ENCODE measurements at regions not wholly inside any gene's neighbourhood (a gene's known extent, or its start where the extent isn't known, plus 50 kb on each side); places are given as distances from the start of the nearest gene placed in this dataset.

GRCh38 chrX:39827951-39828350 lies 269.8 kb downstream of the BCOR start:
- no peak overlapping the region for H4K8ac ChIP-seq (ENCODE audit: low read depth in 2 of 2, low read length in 2 of 2)
- in situ Hi-C loops (cut with MboI; ENCODE audit: low sequenced_read_pairs) = no loop called here
- ChIA-PET POLR2A (ENCODE audit: unreplicated experiment) (no interaction called here), CTCF (interaction anchor here (0.6 kb wide), 1 partner anchor 462 kb away, joined by 7 read pairs; no protein-coding TSS in a partner anchor)
- no peak overlapping the region for H4K5ac ChIP-seq (ENCODE audit: low read depth, low read length)
- peaks cover 12% of the 10 kb centered on the region; the same call in 1 of the 2 replicates for H3K9me3 ChIP-seq (ENCODE audit: control insufficient read depth, insufficient read depth, low read length)
- DNase-seq (no peak), ATAC-seq (ENCODE audit: low read depth) (no peak)
- H2BK120ac ChIP-seq (ENCODE audit: low read depth, low read length) = no peak overlapping the region
- H3K36me3 ChIP-seq (ENCODE audit: control insufficient read depth, insufficient read depth, low read length) = no peaks in the 10 kb centered on the region
- H3K79me1 ChIP-seq (ENCODE audit: low read depth in 1 of 2, low read length in 2 of 2) = no peaks in the 10 kb centered on the region
- H3K18ac ChIP-seq (ENCODE audit: low read depth, low read length) = no peak overlapping the region
- BruUV-seq (replicated peaks) = no TSS peak
- H3K4me1 ChIP-seq (ENCODE audit: control insufficient read depth, insufficient read depth, low read length) = no peaks in the 10 kb centered on the region
- no peak overlapping the region for H2BK20ac ChIP-seq (ENCODE audit: low read depth, low read length)
- no peak overlapping the region for H2AK9ac ChIP-seq (replicated peaks; ENCODE audit: low read depth, low read length, poor library complexity)
- no peak overlapping the region for H3K4me2 ChIP-seq (ENCODE audit: low read depth, low read length)
- no peaks in the 10 kb centered on the region for H4K20me1 ChIP-seq (ENCODE audit: insufficient read depth, low read length)
- H3K27ac ChIP-seq (ENCODE audit: insufficient read depth, low read length) = no peak overlapping the region
- H2BK5ac ChIP-seq (ENCODE audit: low read depth, low read length, poor library complexity, severe bottlenecking) = no peak overlapping the region
- H3K9me1 ChIP-seq (ENCODE audit: insufficient read depth, low read length) = no peaks in the 10 kb centered on the region
- no peak overlapping the region for H2BK15ac ChIP-seq (ENCODE audit: low read depth, low read length)
- intact Hi-C loops (cut with micrococcal nuclease) = no loop called here
- peaks cover 35% of the 10 kb centered on the region for H3K27me3 ChIP-seq (ENCODE audit: control insufficient read depth, insufficient read depth, low read length)
- H3K23ac ChIP-seq (ENCODE audit: low read depth, low read length) = no peak overlapping the region
- TF ChIP-seq USF2 (IDR thresholded peaks at IDR 0.05; ENCODE audit: low read depth, low read length) (no peak), MXI1 (IDR thresholded peaks at IDR 0.05; ENCODE audit: borderline replicate concordance, low read depth, low read length) (no peak), RFX5 (IDR thresholded peaks at IDR 0.05; ENCODE audit: low read depth, low read length) (no peak), RCOR1 (IDR thresholded peaks at IDR 0.05; ENCODE audit: insufficient replicate concordance, low read length) (no peak), CHD1 (IDR thresholded peaks at IDR 0.05; ENCODE audit: low read depth, low read length) (no peak), POLR2A (IDR thresholded peaks at IDR 0.05; ENCODE audit: low read depth, low read length) (no peak), ELK1 (IDR thresholded peaks at IDR 0.05; ENCODE audit: borderline replicate concordance, low read depth, low read length) (no peak), MAFK (IDR thresholded peaks at IDR 0.05; ENCODE audit: low read depth, low read length) (no peak), NFE2L2 (IDR thresholded peaks at IDR 0.05; ENCODE audit: low read depth, low read length) (no peak), SMC3 (IDR thresholded peaks at IDR 0.05; ENCODE audit: low read depth, low read length) (no peak), MAZ (IDR thresholded peaks at IDR 0.05; ENCODE audit: borderline replicate concordance, low read depth, low read length) (no peak), FOS (IDR thresholded peaks at IDR 0.05; ENCODE audit: low read depth, low read length) (no peak), BHLHE40 (IDR thresholded peaks at IDR 0.05; ENCODE audit: low read depth, low read length) (no peak), CEBPB (IDR thresholded peaks at IDR 0.05; ENCODE audit: low read depth, low read length) (no peak)
- no peak overlapping the region for H4K91ac ChIP-seq (ENCODE audit: insufficient read depth, low read depth, low read length)
- dilution Hi-C loops (cut with HindIII; ENCODE audit: low sequenced_read_pairs, unreplicated experiment) = no loop called here
- no peak overlapping the region for H2AK5ac ChIP-seq (ENCODE audit: low read depth, low read length)
- H3K14ac ChIP-seq (replicated peaks; ENCODE audit: low read depth, low read length) = no peak overlapping the region
- no peak overlapping the region for H3K9ac ChIP-seq (ENCODE audit: low read depth, low read length)
- no peak overlapping the region for H3K4ac ChIP-seq (ENCODE audit: low read depth, low read length)
- no peak overlapping the region for H2AFZ ChIP-seq (replicated peaks; ENCODE audit: low read length, poor library complexity)
- H3K56ac ChIP-seq (ENCODE audit: extremely low read depth, insufficient read depth, low read length) = no peak overlapping the region
- H3K4me3 ChIP-seq (ENCODE audit: insufficient read depth, low read depth, low read length) = no peak overlapping the region
- no CpG with 5 or more reads among the region's 14 CpGs for WGBS, 2 experiments (ENCODE audit: extremely low coverage in 2 of 2, insufficient read length in 1 of 2)

All from IMR-90 (cell line).